CD8-positive, alpha-beta memory T cell (primary cell): ENCODE measurements at regions not wholly inside any gene's neighbourhood (a gene's known extent, or its start where the extent isn't known, plus 50 kb on each side); places are given as distances from the start of the nearest gene placed in this dataset.

ENCODE experiments used
- CTCF ChIA-PET: fragments of 350-600 bp; sonication (Branson Sonifier 250); formaldehyde crosslinking; loops from one replicate; lab custom pipeline; 2021; ENCODE audit warnings: antibody characterized with exemption; lab: Charles Lee
- POLR2A ChIA-PET: fragments of 350-600 bp; sonication (Branson Sonifier 250); formaldehyde crosslinking; loops from one replicate; lab custom pipeline; 2021; ENCODE audit warnings: antibody characterized with exemption; lab: Charles Lee
- DNase-seq, 5 donors: peaks; one replicate each; pipeline versions ENCODE4 v3.0.0 to v3.0.0-alpha.2; 2020 to 2022; ENCODE audit warnings: mixed read lengths in 1 of 5
- H3K27ac ChIP-seq: one replicate; pipeline ENCODE4 v1.7.0; 2013; ENCODE audit warnings: low read depth, mild to moderate bottlenecking, low read length, moderate library complexity
- H3K27me3 ChIP-seq: 2 replicates; pipeline ENCODE4 v1.7.0; 2013; ENCODE audit warnings: low read length, mild to moderate bottlenecking; ENCODE audit not compliant: insufficient read depth, poor library complexity, severe bottlenecking
- H3K36me3 ChIP-seq: 2 replicates; pipeline ENCODE4 v1.7.0; 2013; ENCODE audit warnings: mild to moderate bottlenecking, low read length, moderate library complexity; ENCODE audit not compliant: insufficient read depth
- H3K4me1 ChIP-seq: 2 replicates; pipeline ENCODE4 v1.7.0; 2013; ENCODE audit warnings: mild to moderate bottlenecking, low read length, moderate library complexity; ENCODE audit not compliant: insufficient read depth
- H3K4me3 ChIP-seq: 2 replicates; pipeline ENCODE4 v1.7.0; 2013; ENCODE audit warnings: mild to moderate bottlenecking, low read length
- H3K9me3 ChIP-seq: 2 replicates; pipeline ENCODE4 v1.7.0; 2013; ENCODE audit warnings: mild to moderate bottlenecking, low read length
- H3K27ac Mint-ChIP-seq, 8 donors: one replicate each; pipeline ENCODE4 v1.8.0; 2020 to 2021; ENCODE audit warnings: mixed read lengths in 8 of 8, mild to moderate bottlenecking in 6 of 8, inconsistent platforms in 3 of 8, moderate library complexity in 3 of 8
- H3K27me3 Mint-ChIP-seq, 2 donors: one replicate each; pipeline ENCODE4 v1.8.0; 2020 to 2021; ENCODE audit warnings: mixed read lengths in 2 of 2, mild to moderate bottlenecking in 1 of 2, moderate library complexity in 1 of 2
- H3K36me3 Mint-ChIP-seq, 3 donors: one replicate each; pipeline ENCODE4 v1.8.0; 2020 to 2021; ENCODE audit warnings: mixed read lengths in 3 of 3, inconsistent platforms in 1 of 3, mild to moderate bottlenecking in 1 of 3
- H3K4me1 Mint-ChIP-seq, 3 donors: one replicate each; pipeline ENCODE4 v1.8.0; 2020 to 2021; ENCODE audit warnings: mixed read lengths in 3 of 3, inconsistent platforms in 1 of 3, mild to moderate bottlenecking in 1 of 3
- H3K4me3 Mint-ChIP-seq, 7 donors: one replicate each; pipeline ENCODE4 v1.8.0; 2020 to 2021; ENCODE audit warnings: mixed read lengths in 7 of 7, mild to moderate bottlenecking in 6 of 7, moderate library complexity in 4 of 7, inconsistent platforms in 2 of 7
- H3K9me3 Mint-ChIP-seq, 5 donors: one replicate each; pipeline ENCODE4 v1.8.0; 2020 to 2022; ENCODE audit warnings: mixed read lengths in 5 of 5, mild to moderate bottlenecking in 3 of 5, moderate library complexity in 2 of 5, inconsistent platforms in 1 of 5

DNA sequence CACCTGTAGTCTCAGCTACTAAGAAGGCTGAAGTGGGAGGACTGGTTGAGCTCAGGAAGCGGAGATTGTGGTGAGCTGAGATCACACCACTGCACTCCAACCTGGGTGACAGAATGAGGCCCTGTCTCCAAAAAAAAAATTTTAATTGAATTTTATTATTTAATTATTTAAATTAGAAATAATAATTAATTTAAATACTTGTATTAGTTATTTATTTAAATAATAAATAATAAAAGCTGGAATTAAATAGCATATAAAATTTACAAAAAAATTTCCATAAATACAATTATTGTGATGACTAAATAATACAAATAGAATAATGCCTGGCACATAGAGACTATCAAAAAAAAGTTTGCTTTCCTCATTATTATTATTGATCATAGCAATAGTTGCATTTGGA is 371.5 kb downstream of the KCNA4 start:
- Histone ChIP-seq H3K4me1 (no peaks in the 10 kb centered on the region), H3K36me3 (no peaks in the 10 kb centered on the region), H3K27me3 (no peaks in the 10 kb centered on the region), H3K9me3 (no peaks in the 10 kb centered on the region), H3K27ac (no peak overlapping the region), H3K4me3 (no peak overlapping the region)
- ChIA-PET POLR2A (no interaction called here), CTCF (no interaction called here)
- Mint-ChIP-seq H3K36me3 (no peaks in the 10 kb centered on the region), H3K27ac (no peak overlapping the region), H3K9me3 (peaks cover 0 to 29% (median 7%) of the 10 kb centered on the region in 5 donors), H3K27me3 (no peaks in the 10 kb centered on the region), H3K4me1 (no peaks in the 10 kb centered on the region), H3K4me3 (no peak overlapping the region)
- DNase-seq: no peak

GRCh38 chr11:29641201-29641600 is 375.6 kb downstream of the KCNA4 start:
- CTCF ChIA-PET: no interaction called here
- Mint-ChIP-seq H3K4me1 (no peaks in the 10 kb centered on the region), H3K27ac (no peak overlapping the region), H3K27me3 (no peaks in the 10 kb centered on the region), H3K4me3 (no peak overlapping the region), H3K36me3 (no peaks in the 10 kb centered on the region), H3K9me3 (peaks cover 2 to 22% (median 4%) of the 10 kb centered on the region in 5 donors)
- Histone ChIP-seq H3K27me3 (no peaks in the 10 kb centered on the region), H3K27ac (no peak overlapping the region), H3K4me1 (no peaks in the 10 kb centered on the region), H3K4me3 (no peak overlapping the region), H3K36me3 (no peaks in the 10 kb centered on the region), H3K9me3 (no peaks in the 10 kb centered on the region)
- POLR2A ChIA-PET: no interaction called here
- no peak for DNase-seq

DNA sequence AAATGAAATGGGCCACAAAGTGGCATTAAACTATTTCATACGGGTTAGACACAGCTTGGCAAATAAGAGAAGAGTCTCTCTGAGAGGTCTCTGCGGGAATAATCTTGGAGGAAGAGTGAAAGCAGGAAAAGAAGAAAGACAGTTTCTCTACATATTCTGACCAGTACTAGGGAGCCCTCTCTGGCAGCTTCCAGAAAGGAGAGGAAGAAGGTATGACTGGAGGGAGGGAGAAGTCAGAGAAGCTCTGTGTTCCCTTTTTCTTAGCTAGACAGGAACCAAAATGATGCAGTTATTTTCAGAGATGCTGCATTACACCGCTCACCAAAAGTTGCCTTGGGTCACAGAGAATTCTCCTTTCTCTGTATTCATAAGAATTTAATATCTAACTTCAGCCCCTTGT is 382.1 kb downstream of the KCNA4 start:
- Histone ChIP-seq H3K27ac (no peak overlapping the region), H3K36me3 (no peaks in the 10 kb centered on the region), H3K4me3 (no peak overlapping the region), H3K9me3 (no peaks in the 10 kb centered on the region), H3K4me1 (no peaks in the 10 kb centered on the region), H3K27me3 (no peaks in the 10 kb centered on the region)
- Mint-ChIP-seq H3K4me1 (no peaks in the 10 kb centered on the region), H3K36me3 (no peaks in the 10 kb centered on the region), H3K27ac (no peak overlapping the region), H3K27me3 (no peaks in the 10 kb centered on the region), H3K9me3 (peaks cover 4 to 20% (median 11%) of the 10 kb centered on the region in 5 donors), H3K4me3 (no peak overlapping the region)
- no peak for DNase-seq
- CTCF ChIA-PET: no interaction called here
- POLR2A ChIA-PET: no interaction called here

DNA sequence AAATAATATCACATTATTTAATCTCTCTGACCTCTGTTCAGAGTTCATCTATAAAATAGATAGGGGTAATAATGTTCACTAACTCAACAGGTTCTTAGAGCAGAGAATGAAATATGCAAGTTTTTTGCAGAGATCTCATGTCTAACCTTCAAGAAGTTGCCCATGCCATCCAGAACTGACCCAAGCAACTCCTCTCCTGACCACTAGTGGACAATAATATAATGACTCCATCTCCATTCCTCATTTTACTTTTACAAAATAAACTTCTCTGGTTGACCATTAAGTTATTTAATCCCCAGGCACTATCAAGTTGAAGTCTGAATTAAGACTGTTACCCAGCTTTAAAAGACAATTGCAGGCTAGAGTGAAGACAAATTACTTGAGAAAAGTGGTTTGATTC is 382.6 kb downstream of the KCNA4 start:
- no peaks in the 10 kb centered on the region for H3K36me3 Mint-ChIP-seq
- peaks cover 4 to 25% (median 11%) of the 10 kb centered on the region in 5 donors for H3K9me3 Mint-ChIP-seq
- H3K36me3 ChIP-seq: no peaks in the 10 kb centered on the region
- no peaks in the 10 kb centered on the region for H3K27me3 ChIP-seq
- ChIA-PET CTCF (no interaction called here), POLR2A (no interaction called here)
- no peak overlapping the region for H3K4me3 ChIP-seq
- no peaks in the 10 kb centered on the region for H3K4me1 Mint-ChIP-seq
- H3K9me3 ChIP-seq: no peaks in the 10 kb centered on the region
- no peak overlapping the region for H3K27ac ChIP-seq
- no peak overlapping the region for H3K4me3 Mint-ChIP-seq
- H3K4me1 ChIP-seq: no peaks in the 10 kb centered on the region
- DNase-seq: no peak
- H3K27ac Mint-ChIP-seq: no peak overlapping the region
- no peaks in the 10 kb centered on the region for H3K27me3 Mint-ChIP-seq

- Histone ChIP-seq H3K27ac (no peak overlapping the region), H3K27me3 (no peaks in the 10 kb centered on the region), H3K36me3 (no peaks in the 10 kb centered on the region), H3K4me3 (no peak overlapping the region), H3K9me3 (no peaks in the 10 kb centered on the region), H3K4me1 (no peaks in the 10 kb centered on the region)
- POLR2A ChIA-PET: no interaction called here
- no peaks in the 10 kb centered on the region for H3K36me3 Mint-ChIP-seq
- H3K4me3 Mint-ChIP-seq: no peak overlapping the region
- H3K27me3 Mint-ChIP-seq: no peaks in the 10 kb centered on the region
- CTCF ChIA-PET: no interaction called here
- no peaks in the 10 kb centered on the region for H3K4me1 Mint-ChIP-seq
- no peak for DNase-seq
- H3K27ac Mint-ChIP-seq: no peak overlapping the region
- peaks cover 0 to 32% (median 7%) of the 10 kb centered on the region in 5 donors for H3K9me3 Mint-ChIP-seq
Measured at GRCh38 chr11:29629286-29629685, 387.5 kb downstream of the KCNA4 start.

DNA sequence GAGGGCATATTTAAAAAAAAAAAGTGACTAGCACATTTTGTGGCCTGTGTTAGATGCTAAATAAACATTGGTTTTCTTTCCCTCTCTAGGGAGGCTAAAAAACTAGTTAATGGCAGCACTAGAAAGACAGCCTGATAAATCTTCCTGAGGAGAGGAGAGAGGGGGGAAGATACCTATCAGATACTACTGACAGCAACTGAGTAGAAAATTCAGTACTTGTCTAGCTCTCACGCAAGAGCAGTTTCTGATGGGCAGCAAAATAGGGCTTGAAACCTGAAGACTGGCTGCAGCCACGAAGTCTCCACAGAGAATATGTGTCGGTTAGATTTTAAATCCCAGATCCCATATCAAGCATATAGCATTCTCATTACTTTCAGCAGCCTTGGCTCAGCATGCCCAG is 388.2 kb downstream of the KCNA4 start:
- H3K27ac Mint-ChIP-seq: no peak overlapping the region
- Histone ChIP-seq H3K4me1 (no peaks in the 10 kb centered on the region), H3K27me3 (no peaks in the 10 kb centered on the region), H3K4me3 (no peak overlapping the region), H3K27ac (no peak overlapping the region), H3K9me3 (no peaks in the 10 kb centered on the region), H3K36me3 (no peaks in the 10 kb centered on the region)
- H3K27me3 Mint-ChIP-seq: no peaks in the 10 kb centered on the region
- no peak for DNase-seq
- CTCF ChIA-PET: no interaction called here
- H3K4me1 Mint-ChIP-seq: no peaks in the 10 kb centered on the region
- H3K9me3 Mint-ChIP-seq: peaks cover 0 to 29% (median 7%) of the 10 kb centered on the region in 5 donors
- POLR2A ChIA-PET: no interaction called here
- no peak overlapping the region for H3K4me3 Mint-ChIP-seq
- H3K36me3 Mint-ChIP-seq: no peaks in the 10 kb centered on the region

DNA sequence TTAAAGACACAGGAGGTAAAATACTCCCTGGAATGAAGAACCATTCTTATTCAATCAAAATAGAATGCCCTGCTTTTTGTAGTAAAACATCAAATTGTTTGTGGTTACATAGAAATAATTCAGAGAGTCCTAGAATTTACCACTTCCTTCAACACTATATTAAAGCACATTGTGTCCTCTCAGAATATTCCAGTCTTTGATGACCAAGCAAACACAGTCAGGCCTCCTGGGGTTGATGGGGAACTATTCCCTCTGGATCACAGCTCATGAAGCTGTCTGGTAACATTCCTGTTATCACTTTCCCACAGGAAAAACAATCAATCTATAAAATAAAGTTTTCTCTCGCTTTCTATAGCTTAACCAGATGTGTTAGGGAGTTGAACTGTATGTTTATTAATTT is 389.3 kb downstream of the KCNA4 start:
- no peak overlapping the region for H3K27ac Mint-ChIP-seq
- CTCF ChIA-PET: no interaction called here

DNA sequence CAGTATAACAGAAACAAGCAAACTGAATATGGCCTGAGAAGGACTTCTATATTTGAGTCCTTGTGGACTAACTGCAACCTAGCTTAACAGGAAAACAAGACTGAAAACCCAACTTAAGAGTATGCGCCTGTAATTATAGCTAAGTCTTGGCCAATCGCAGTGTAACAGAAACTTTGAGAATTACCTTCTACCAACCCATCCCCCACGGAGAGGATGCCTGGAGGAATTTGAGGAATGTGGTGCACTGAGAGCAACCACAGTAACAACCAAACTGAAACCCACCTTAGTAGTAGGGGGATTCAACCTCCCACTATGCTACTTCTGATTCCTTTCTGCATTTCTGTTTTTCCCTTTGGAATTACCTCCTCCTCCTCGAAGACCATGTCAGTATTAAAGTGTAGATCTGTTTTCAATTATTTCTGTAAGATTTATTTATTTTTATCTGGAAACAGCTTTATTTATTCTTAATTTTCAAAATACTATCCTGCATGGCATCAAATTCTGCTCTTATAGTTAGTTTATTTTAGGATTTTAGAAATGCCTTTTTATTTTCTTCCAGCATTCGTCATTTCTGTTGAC is 393.6 kb downstream of the KCNA4 start:
- H3K36me3 ChIP-seq: no peaks in the 10 kb centered on the region
- Mint-ChIP-seq H3K27ac (no peak overlapping the region), H3K4me3 (no peak overlapping the region), H3K4me1 (no peaks in the 10 kb centered on the region), H3K9me3 (peaks cover 2 to 19% (median 4%) of the 10 kb centered on the region in 5 donors), H3K36me3 (no peaks in the 10 kb centered on the region), H3K27me3 (no peaks in the 10 kb centered on the region)
- H3K27ac ChIP-seq: no peak overlapping the region
- no peaks in the 10 kb centered on the region for H3K4me1 ChIP-seq
- ChIA-PET CTCF (no interaction called here), POLR2A (no interaction called here)
- H3K4me3 ChIP-seq: no peak overlapping the region
- no peak for DNase-seq
- no peaks in the 10 kb centered on the region for H3K9me3 ChIP-seq
- no peaks in the 10 kb centered on the region for H3K27me3 ChIP-seq

More for the DNA sequence above, 389.3 kb downstream of the KCNA4 start:
- POLR2A ChIA-PET: no interaction called here
- no peak overlapping the region for H3K27ac ChIP-seq
- no peak overlapping the region for H3K4me3 ChIP-seq
- no peak for DNase-seq
- H3K4me1 ChIP-seq: no peaks in the 10 kb centered on the region
- no peaks in the 10 kb centered on the region for H3K27me3 Mint-ChIP-seq
- no peaks in the 10 kb centered on the region for H3K4me1 Mint-ChIP-seq
- no peaks in the 10 kb centered on the region for H3K9me3 ChIP-seq
- H3K36me3 ChIP-seq: no peaks in the 10 kb centered on the region
- no peak overlapping the region for H3K4me3 Mint-ChIP-seq
- H3K36me3 Mint-ChIP-seq: no peaks in the 10 kb centered on the region
- no peaks in the 10 kb centered on the region for H3K27me3 ChIP-seq
- H3K9me3 Mint-ChIP-seq: peaks cover 0 to 33% (median 7%) of the 10 kb centered on the region in 5 donors

DNA sequence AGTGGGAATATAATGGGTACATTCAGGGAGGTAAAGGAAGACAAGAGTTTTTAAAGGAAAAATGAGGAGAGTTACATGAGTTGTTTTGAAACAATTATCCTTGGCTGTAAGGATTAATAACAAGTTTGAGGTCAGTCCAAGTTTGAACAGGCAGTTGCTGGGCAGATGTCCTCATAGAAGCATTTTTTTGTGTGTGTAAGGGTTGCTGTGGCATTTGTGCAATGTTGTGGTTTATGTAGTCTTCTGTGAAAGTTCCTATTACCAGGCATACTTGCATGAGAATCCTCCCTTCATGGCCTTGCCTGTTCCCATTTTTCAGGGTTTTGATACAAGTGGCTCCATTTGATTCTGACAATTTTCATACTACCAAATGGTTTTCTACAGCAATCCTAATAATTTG is 400.2 kb downstream of the KCNA4 start:
- no peaks in the 10 kb centered on the region for H3K36me3 Mint-ChIP-seq
- H3K9me3 ChIP-seq: no peaks in the 10 kb centered on the region
- H3K27ac ChIP-seq: no peak overlapping the region
- H3K36me3 ChIP-seq: no peaks in the 10 kb centered on the region
- CTCF ChIA-PET: no interaction called here
- DNase-seq: no peak
- H3K27me3 ChIP-seq: no peaks in the 10 kb centered on the region
- no peaks in the 10 kb centered on the region for H3K27me3 Mint-ChIP-seq
- H3K27ac Mint-ChIP-seq: no peak overlapping the region
- peaks cover 2 to 15% (median 10%) of the 10 kb centered on the region in 5 donors for H3K9me3 Mint-ChIP-seq
- H3K4me3 ChIP-seq: no peak overlapping the region
- H3K4me1 Mint-ChIP-seq: no peaks in the 10 kb centered on the region
- no peak overlapping the region for H3K4me3 Mint-ChIP-seq
- POLR2A ChIA-PET: no interaction called here
- no peaks in the 10 kb centered on the region for H3K4me1 ChIP-seq
